ENCODE measurements at regions not wholly inside any gene's neighbourhood (a gene's known extent, or its start where the extent isn't known, plus 50 kb on each side); places are given as distances from the start of the nearest gene placed in this dataset.

GRCh38 chr1:55951291-55951690 is 628.1 kb downstream of the PLPP3 start:
- Mint-ChIP-seq H3K4me1 (ENCODE audit: unreplicated experiment) (peaks cover 5% of the 10 kb centered on the region), H3K27me3 (no peaks in the 10 kb centered on the region), H3K9me3 (peaks cover 4% of the 10 kb centered on the region), H3K27ac (no peak overlapping the region), H3K36me3 (no peaks in the 10 kb centered on the region), H3K4me3 (no peak overlapping the region)
- DNase-seq (ENCODE audit: extremely low spot score, unreplicated experiment) = no peak
- no peak for TF ChIP-seq CTCF (conservative IDR thresholded peaks at IDR 0.05)

- Mint-ChIP-seq H3K36me3 (no peaks in the 10 kb centered on the region), H3K27ac (no peak overlapping the region), H3K9me3 (no peaks in the 10 kb centered on the region), H3K4me3 (no peak overlapping the region), H3K27me3 (no peaks in the 10 kb centered on the region), H3K4me1 (ENCODE audit: unreplicated experiment) (no peaks in the 10 kb centered on the region)
- no peak for DNase-seq (ENCODE audit: extremely low spot score, unreplicated experiment)
- no peak for TF ChIP-seq CTCF (conservative IDR thresholded peaks at IDR 0.05)
Observed at GRCh38 chr1:55947446-55947845, 631.9 kb downstream of the PLPP3 start.

- Mint-ChIP-seq H3K27me3 (no peaks in the 10 kb centered on the region), H3K4me1 (ENCODE audit: unreplicated experiment) (no peaks in the 10 kb centered on the region), H3K36me3 (no peaks in the 10 kb centered on the region), H3K9me3 (no peaks in the 10 kb centered on the region), H3K4me3 (no peak overlapping the region), H3K27ac (no peak overlapping the region)
- no peak for TF ChIP-seq CTCF (conservative IDR thresholded peaks at IDR 0.05)
- no peak for DNase-seq (ENCODE audit: extremely low spot score, unreplicated experiment)
Observed at GRCh38 chr1:55943721-55944435, 635.5 kb downstream of the PLPP3 start.

GRCh38 chr1:55943012-55943411 is 636.4 kb downstream of the PLPP3 start:
- Mint-ChIP-seq H3K4me3 (no peak overlapping the region), H3K4me1 (ENCODE audit: unreplicated experiment) (no peaks in the 10 kb centered on the region), H3K27ac (no peak overlapping the region), H3K27me3 (no peaks in the 10 kb centered on the region), H3K36me3 (no peaks in the 10 kb centered on the region), H3K9me3 (no peaks in the 10 kb centered on the region)
- no peak for TF ChIP-seq CTCF (conservative IDR thresholded peaks at IDR 0.05)
- DNase-seq (ENCODE audit: extremely low spot score, unreplicated experiment) = no peak

- H3K27me3 Mint-ChIP-seq = no peaks in the 10 kb centered on the region
- H3K9me3 Mint-ChIP-seq = peaks cover 8% of the 10 kb centered on the region
- no peak for TF ChIP-seq CTCF (conservative IDR thresholded peaks at IDR 0.05)
- H3K4me1 Mint-ChIP-seq (ENCODE audit: unreplicated experiment) = no peaks in the 10 kb centered on the region
- H3K4me3 Mint-ChIP-seq = no peak overlapping the region
- no peak for DNase-seq (ENCODE audit: extremely low spot score, unreplicated experiment)
- H3K36me3 Mint-ChIP-seq = peaks cover 5% of the 10 kb centered on the region
- no peak overlapping the region for H3K27ac Mint-ChIP-seq
Observed at GRCh38 chr1:55939866-55940265, 639.5 kb downstream of the PLPP3 start.
